Neural crest cell (in vitro differentiated cells): ENCODE measurements at regions not wholly inside any gene's neighbourhood (a gene's known extent, or its start where the extent isn't known, plus 50 kb on each side); places are given as distances from the start of the nearest gene placed in this dataset.

Source experiments
- DNase-seq: peaks from one replicate; pipeline ENCODE4 v3.0.0; 2021; ENCODE audit warnings: low read depth, mixed read lengths, low spot score
- H3K27ac Mint-ChIP-seq: one replicate; pipeline ENCODE4 v1.8.0; 2021; ENCODE audit warnings: mild to moderate bottlenecking, mixed read lengths; ENCODE audit not compliant: unreplicated experiment
- H3K27me3 Mint-ChIP-seq: 2 replicates; pipeline ENCODE4 v1.8.0; 2021; ENCODE audit warnings: low read depth, mild to moderate bottlenecking, mixed read lengths
- H3K36me3 Mint-ChIP-seq: 2 replicates; pipeline ENCODE4 v1.8.0; 2021; ENCODE audit warnings: low read depth, mild to moderate bottlenecking, mixed read lengths
- H3K4me1 Mint-ChIP-seq: 2 replicates; pipeline ENCODE4 v1.8.0; 2021; ENCODE audit warnings: mixed read lengths
- H3K4me3 Mint-ChIP-seq: one replicate; pipeline ENCODE4 v1.8.0; 2021; ENCODE audit warnings: mild to moderate bottlenecking, mixed read lengths
- H3K9me3 Mint-ChIP-seq: 2 replicates; pipeline ENCODE4 v1.8.0; 2021; ENCODE audit warnings: mixed read lengths
- TF ChIP-seq, protein P1 (sequence below): fragments of 200-600 bp; sonication (generic); conservative IDR thresholded peaks from 2 replicates; pipeline ENCODE4 v1.5.0; 2021; ENCODE audit warnings: antibody characterized with exemption, mild to moderate bottlenecking

DNA sequence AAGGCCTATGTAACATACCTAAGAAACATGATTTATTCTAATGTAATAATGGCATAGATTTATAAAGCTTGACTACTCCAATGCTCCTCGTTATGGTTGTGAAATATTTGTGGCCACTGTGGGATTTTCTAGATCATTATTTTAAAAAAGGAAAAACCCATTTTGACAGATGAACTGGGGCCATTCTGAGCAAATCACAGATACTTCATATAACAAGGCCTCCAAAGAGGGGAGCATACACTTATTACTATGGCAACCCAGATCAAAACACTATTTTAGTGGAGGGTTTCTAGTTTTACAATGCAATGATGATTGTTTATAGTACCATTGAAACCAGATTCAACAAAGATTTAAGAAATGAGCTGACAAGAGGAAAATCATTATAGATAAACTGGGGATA, 346.6 kb downstream of the ZNF326 start:
- Mint-ChIP-seq H3K27me3 (no peaks in the 10 kb centered on the region), H3K4me3 (no peak overlapping the region), H3K4me1 (no peaks in the 10 kb centered on the region), H3K36me3 (no peaks in the 10 kb centered on the region), H3K9me3 (no peaks in the 10 kb centered on the region), H3K27ac (no peak overlapping the region)
- TF ChIP-seq, protein P1, sequence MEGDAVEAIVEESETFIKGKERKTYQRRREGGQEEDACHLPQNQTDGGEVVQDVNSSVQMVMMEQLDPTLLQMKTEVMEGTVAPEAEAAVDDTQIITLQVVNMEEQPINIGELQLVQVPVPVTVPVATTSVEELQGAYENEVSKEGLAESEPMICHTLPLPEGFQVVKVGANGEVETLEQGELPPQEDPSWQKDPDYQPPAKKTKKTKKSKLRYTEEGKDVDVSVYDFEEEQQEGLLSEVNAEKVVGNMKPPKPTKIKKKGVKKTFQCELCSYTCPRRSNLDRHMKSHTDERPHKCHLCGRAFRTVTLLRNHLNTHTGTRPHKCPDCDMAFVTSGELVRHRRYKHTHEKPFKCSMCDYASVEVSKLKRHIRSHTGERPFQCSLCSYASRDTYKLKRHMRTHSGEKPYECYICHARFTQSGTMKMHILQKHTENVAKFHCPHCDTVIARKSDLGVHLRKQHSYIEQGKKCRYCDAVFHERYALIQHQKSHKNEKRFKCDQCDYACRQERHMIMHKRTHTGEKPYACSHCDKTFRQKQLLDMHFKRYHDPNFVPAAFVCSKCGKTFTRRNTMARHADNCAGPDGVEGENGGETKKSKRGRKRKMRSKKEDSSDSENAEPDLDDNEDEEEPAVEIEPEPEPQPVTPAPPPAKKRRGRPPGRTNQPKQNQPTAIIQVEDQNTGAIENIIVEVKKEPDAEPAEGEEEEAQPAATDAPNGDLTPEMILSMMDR, result no peak
- no peak for DNase-seq

DNA sequence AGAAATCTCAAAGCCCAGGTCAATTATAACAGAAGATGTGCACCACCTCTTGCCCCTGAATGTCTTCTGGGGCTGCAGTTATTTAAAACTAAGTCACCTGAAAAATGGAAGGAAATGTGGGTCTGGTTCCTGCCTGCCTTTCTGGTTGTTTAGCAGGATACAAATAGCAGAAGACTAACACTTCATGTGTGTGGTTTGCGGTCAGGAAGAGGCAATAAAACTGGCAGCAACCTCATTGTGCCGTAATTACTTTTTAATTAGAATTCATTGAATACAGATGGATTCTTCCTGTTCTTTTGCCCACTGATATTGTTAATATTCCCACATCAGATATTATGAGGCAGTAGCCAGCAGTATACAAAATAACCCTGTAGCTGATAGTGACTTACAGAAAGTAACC, 345.7 kb downstream of the ZNF326 start:
- no peak overlapping the region for H3K4me3 Mint-ChIP-seq
- TF ChIP-seq, protein P1, result no peak
- no peaks in the 10 kb centered on the region for H3K27me3 Mint-ChIP-seq
- no peaks in the 10 kb centered on the region for H3K4me1 Mint-ChIP-seq
- H3K36me3 Mint-ChIP-seq, result no peaks in the 10 kb centered on the region
- DNase-seq, result no peak
- H3K27ac Mint-ChIP-seq, result no peak overlapping the region
- H3K9me3 Mint-ChIP-seq, result no peaks in the 10 kb centered on the region

GRCh38 chr1:90339811-90340210, 344.9 kb downstream of the ZNF326 start:
- H3K36me3 Mint-ChIP-seq, result no peaks in the 10 kb centered on the region
- H3K4me1 Mint-ChIP-seq, result no peaks in the 10 kb centered on the region
- no peaks in the 10 kb centered on the region for H3K9me3 Mint-ChIP-seq
- TF ChIP-seq, protein P1, result no peak
- no peaks in the 10 kb centered on the region for H3K27me3 Mint-ChIP-seq
- no peak overlapping the region for H3K4me3 Mint-ChIP-seq
- no peak overlapping the region for H3K27ac Mint-ChIP-seq
- no peak for DNase-seq

GRCh38 chr1:90336552-90337324, 341.8 kb downstream of the ZNF326 start:
- Mint-ChIP-seq H3K27me3 (no peaks in the 10 kb centered on the region), H3K27ac (no peak overlapping the region), H3K9me3 (peaks cover 2% of the 10 kb centered on the region), H3K36me3 (no peaks in the 10 kb centered on the region), H3K4me1 (no peaks in the 10 kb centered on the region), H3K4me3 (no peak overlapping the region)
- DNase-seq, result no peak
- TF ChIP-seq, protein P1, result no peak

DNA sequence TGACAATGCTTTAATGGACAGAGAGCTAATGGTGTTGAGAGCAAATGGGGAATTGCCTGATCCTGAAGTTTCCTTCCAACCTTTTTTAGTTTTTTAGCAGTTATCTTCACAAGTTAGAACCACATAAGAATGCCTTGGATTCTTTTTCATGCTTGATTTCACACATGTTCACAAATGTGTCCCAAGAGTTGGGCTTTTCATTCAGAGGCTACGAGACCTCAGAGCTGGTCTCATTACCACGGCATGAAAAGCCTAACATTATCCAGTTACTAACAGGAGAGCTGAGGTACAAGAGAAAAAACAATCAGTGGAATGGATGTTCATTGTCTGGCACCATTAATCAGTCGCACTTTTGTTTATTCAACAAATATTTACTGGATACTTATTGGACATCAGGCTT, 340.6 kb downstream of the ZNF326 start:
- H3K36me3 Mint-ChIP-seq, result no peaks in the 10 kb centered on the region
- H3K9me3 Mint-ChIP-seq, result peaks cover 2% of the 10 kb centered on the region
- DNase-seq, result no peak
- no peaks in the 10 kb centered on the region for H3K4me1 Mint-ChIP-seq
- H3K4me3 Mint-ChIP-seq, result no peak overlapping the region
- TF ChIP-seq, protein P1, result no peak
- no peaks in the 10 kb centered on the region for H3K27me3 Mint-ChIP-seq
- H3K27ac Mint-ChIP-seq, result no peak overlapping the region
